ENCODE measurements at regions not wholly inside any gene's neighbourhood (a gene's known extent, or its start where the extent isn't known, plus 50 kb on each side); places are given as distances from the start of the nearest gene placed in this dataset.
"Not testable (repeated sequence)": the region's sequence is repeated elsewhere in the genome, so short reads cannot be mapped to it uniquely, and the experiment has no call there.

GRCh38 chr6:14520029-14520428, 402.5 kb downstream of the CD83 start:
- TF ChIP-seq CTCF (conservative IDR thresholded peaks at IDR 0.05; ENCODE audit: control insufficient read depth, insufficient read depth, low read depth, low read length): no peak
- no peak overlapping the region for H3K4me3 ChIP-seq (ENCODE audit: control insufficient read depth, low read depth, low read length)
- DNase-seq (ENCODE audit: low read depth): peak; percentile 28

GRCh38 chr6:14520536-14520935, 403.0 kb downstream of the CD83 start:
- DNase-seq (ENCODE audit: low read depth): no peak
- no peak overlapping the region for H3K4me3 ChIP-seq (ENCODE audit: control insufficient read depth, low read depth, low read length)
- TF ChIP-seq CTCF (conservative IDR thresholded peaks at IDR 0.05; ENCODE audit: control insufficient read depth, insufficient read depth, low read depth, low read length): no peak

- peak; percentile 54 for DNase-seq (ENCODE audit: low read depth)
- no peak overlapping the region for H3K4me3 ChIP-seq (ENCODE audit: control insufficient read depth, low read depth, low read length)
- no peak for TF ChIP-seq CTCF (conservative IDR thresholded peaks at IDR 0.05; ENCODE audit: control insufficient read depth, insufficient read depth, low read depth, low read length)
Observed at GRCh38 chr6:14521141-14521540, 403.6 kb downstream of the CD83 start.

GRCh38 chr6:14521861-14522260, 404.3 kb downstream of the CD83 start:
- not testable (repeated sequence) for H3K4me3 ChIP-seq (ENCODE audit: control insufficient read depth, low read depth, low read length); DNase-seq (ENCODE audit: low read depth)

GRCh38 chr6:14524319-14524718, 406.7 kb downstream of the CD83 start:
- no peak overlapping the region for H3K4me3 ChIP-seq (ENCODE audit: control insufficient read depth, low read depth, low read length)
- no peak for TF ChIP-seq CTCF (conservative IDR thresholded peaks at IDR 0.05; ENCODE audit: control insufficient read depth, insufficient read depth, low read depth, low read length)
- peak; percentile 77 for DNase-seq (ENCODE audit: low read depth)

- TF ChIP-seq CTCF (conservative IDR thresholded peaks at IDR 0.05; ENCODE audit: control insufficient read depth, insufficient read depth, low read depth, low read length): no peak
- DNase-seq (ENCODE audit: low read depth): no peak
- no peak overlapping the region for H3K4me3 ChIP-seq (ENCODE audit: control insufficient read depth, low read depth, low read length)
Observed at GRCh38 chr6:14530385-14530784, 412.8 kb downstream of the CD83 start.

GRCh38 chr6:14533446-14533845, 415.9 kb downstream of the CD83 start:
- no peak overlapping the region for H3K4me3 ChIP-seq (ENCODE audit: control insufficient read depth, low read depth, low read length)
- TF ChIP-seq CTCF (conservative IDR thresholded peaks at IDR 0.05; ENCODE audit: control insufficient read depth, insufficient read depth, low read depth, low read length): no peak
- DNase-seq (ENCODE audit: low read depth): no peak

All from fibroblast of mammary gland (primary cell).